ENCODE measurements at regions not wholly inside any gene's neighbourhood (a gene's known extent, or its start where the extent isn't known, plus 50 kb on each side); places are given as distances from the start of the nearest gene placed in this dataset.

GRCh38 chr2:172329416-172329773 lies 98.0 kb upstream of the ITGA6 start:
- Histone ChIP-seq H3K9me3 (ENCODE audit: control insufficient read depth in 1 of 2, insufficient read depth in 1 of 2, low read depth in 1 of 2, low read length in 2 of 2) (no peaks in the 10 kb centered on the region), H2AFZ (ENCODE audit: low read depth, low read length, poor library complexity, severe bottlenecking) (no peak overlapping the region), H3K27ac (ENCODE audit: low read depth, low read length) (no peak overlapping the region), H3K4me1 (ENCODE audit: control insufficient read depth in 1 of 2, insufficient read depth in 2 of 2, low read length in 2 of 2) (0 out of 4 replicates have a peak, but pooled peaks cover 0 to 4% of the 10 kb centered on the region in 2 experiments), H3K9me2 (ENCODE audit: insufficient read depth) (0 out of 2 replicates have a peak, but pooled peaks cover 3% of the 10 kb centered on the region), H4K20me1 (ENCODE audit: insufficient read depth) (no peaks in the 10 kb centered on the region), H3K79me2 (ENCODE audit: insufficient read depth, low read length) (no peaks in the 10 kb centered on the region), H3K27me3 (ENCODE audit: insufficient read depth, low read length) (no peaks in the 10 kb centered on the region), H3K4me3 (replicated peaks in 1 of 2; ENCODE audit: low read depth in 1 of 2, low read length in 2 of 2) (no peak overlapping the region), H3K9ac (ENCODE audit: low read length) (no peak overlapping the region), H3K36me3 (ENCODE audit: control insufficient read depth in 1 of 2, insufficient read depth in 2 of 2, low read length in 2 of 2) (no peaks in the 10 kb centered on the region), H3K4me2 (ENCODE audit: low read length) (no peak overlapping the region)
- no TSS peak for BruUV-seq (replicated peaks)
- CTCF ChIA-PET, result no interaction called here
- intact Hi-C loops (cut with micrococcal nuclease), result no loop called here
- RAD21 ChIA-PET (ENCODE audit: low non-redundant PET in 1 of 2, low total read pairs in 2 of 2, uncharacterized antibody in 2 of 2, unreplicated experiment in 2 of 2), result no interaction called here
- ATAC-seq (no peak), DNase-seq (ENCODE audit: low read depth, low spot score) (no peak)
- TF ChIP-seq ELF1 (IDR thresholded peaks at IDR 0.05; ENCODE audit: borderline replicate concordance, low read depth), result no peak
- TF ChIP-seq, protein P1, sequence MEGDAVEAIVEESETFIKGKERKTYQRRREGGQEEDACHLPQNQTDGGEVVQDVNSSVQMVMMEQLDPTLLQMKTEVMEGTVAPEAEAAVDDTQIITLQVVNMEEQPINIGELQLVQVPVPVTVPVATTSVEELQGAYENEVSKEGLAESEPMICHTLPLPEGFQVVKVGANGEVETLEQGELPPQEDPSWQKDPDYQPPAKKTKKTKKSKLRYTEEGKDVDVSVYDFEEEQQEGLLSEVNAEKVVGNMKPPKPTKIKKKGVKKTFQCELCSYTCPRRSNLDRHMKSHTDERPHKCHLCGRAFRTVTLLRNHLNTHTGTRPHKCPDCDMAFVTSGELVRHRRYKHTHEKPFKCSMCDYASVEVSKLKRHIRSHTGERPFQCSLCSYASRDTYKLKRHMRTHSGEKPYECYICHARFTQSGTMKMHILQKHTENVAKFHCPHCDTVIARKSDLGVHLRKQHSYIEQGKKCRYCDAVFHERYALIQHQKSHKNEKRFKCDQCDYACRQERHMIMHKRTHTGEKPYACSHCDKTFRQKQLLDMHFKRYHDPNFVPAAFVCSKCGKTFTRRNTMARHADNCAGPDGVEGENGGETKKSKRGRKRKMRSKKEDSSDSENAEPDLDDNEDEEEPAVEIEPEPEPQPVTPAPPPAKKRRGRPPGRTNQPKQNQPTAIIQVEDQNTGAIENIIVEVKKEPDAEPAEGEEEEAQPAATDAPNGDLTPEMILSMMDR (IDR thresholded peaks at IDR 0.05 in 2 of 3, conservative IDR thresholded peaks at IDR 0.05 in 1 of 3; ENCODE audit: borderline replicate concordance in 1 of 3, insufficient read depth in 1 of 3, low read depth in 2 of 3, low read length in 2 of 3), result no peak
- no peak for TF ChIP-seq FOSL1 (IDR thresholded peaks at IDR 0.05; ENCODE audit: low read depth)
- no peak for TF ChIP-seq JUND (IDR thresholded peaks at IDR 0.05)
- TF ChIP-seq MAX (IDR thresholded peaks at IDR 0.05), result no peak
- TF ChIP-seq ZNF274 (IDR thresholded peaks at IDR 0.05; ENCODE audit: low read depth, low read length), result no peak
- TF ChIP-seq CBX3 (IDR thresholded peaks at IDR 0.05; ENCODE audit: low read depth), result no peak
- TF ChIP-seq POLR2AphosphoS5 (IDR thresholded peaks at IDR 0.05; ENCODE audit: low read depth, low read length), result no peak
- no peak for TF ChIP-seq SP1 (IDR thresholded peaks at IDR 0.05; ENCODE audit: low read depth)
- POLR2A ChIA-PET, result no interaction called here

Measured in HCT116 (cell line).